ENCODE measurements at regions not wholly inside any gene's neighbourhood (a gene's known extent, or its start where the extent isn't known, plus 50 kb on each side); places are given as distances from the start of the nearest gene placed in this dataset.

DNA sequence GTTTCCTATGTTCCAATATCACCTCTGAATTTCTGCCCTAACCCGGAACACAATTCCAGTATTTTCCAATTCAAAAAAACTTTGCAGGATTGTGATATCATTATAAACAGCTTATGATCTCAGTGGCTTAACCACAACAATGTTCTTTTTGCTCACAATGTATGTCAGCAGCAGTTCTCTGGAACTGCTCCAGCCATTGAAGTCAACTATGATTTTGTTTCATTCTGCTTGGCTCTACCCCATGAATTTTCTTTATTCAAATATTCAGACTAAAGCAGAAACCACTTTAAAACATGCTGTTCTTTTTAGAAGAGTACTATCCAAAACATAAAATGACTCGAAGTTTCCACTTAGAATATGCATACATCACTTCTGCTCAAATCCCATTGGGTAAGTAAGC, 1611.1 kb downstream of the ARAP2 start:
- TF ChIP-seq, protein P1, sequence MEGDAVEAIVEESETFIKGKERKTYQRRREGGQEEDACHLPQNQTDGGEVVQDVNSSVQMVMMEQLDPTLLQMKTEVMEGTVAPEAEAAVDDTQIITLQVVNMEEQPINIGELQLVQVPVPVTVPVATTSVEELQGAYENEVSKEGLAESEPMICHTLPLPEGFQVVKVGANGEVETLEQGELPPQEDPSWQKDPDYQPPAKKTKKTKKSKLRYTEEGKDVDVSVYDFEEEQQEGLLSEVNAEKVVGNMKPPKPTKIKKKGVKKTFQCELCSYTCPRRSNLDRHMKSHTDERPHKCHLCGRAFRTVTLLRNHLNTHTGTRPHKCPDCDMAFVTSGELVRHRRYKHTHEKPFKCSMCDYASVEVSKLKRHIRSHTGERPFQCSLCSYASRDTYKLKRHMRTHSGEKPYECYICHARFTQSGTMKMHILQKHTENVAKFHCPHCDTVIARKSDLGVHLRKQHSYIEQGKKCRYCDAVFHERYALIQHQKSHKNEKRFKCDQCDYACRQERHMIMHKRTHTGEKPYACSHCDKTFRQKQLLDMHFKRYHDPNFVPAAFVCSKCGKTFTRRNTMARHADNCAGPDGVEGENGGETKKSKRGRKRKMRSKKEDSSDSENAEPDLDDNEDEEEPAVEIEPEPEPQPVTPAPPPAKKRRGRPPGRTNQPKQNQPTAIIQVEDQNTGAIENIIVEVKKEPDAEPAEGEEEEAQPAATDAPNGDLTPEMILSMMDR (IDR thresholded peaks at IDR 0.05) = no peak
- TF ChIP-seq ZFX (IDR thresholded peaks at IDR 0.05; ENCODE audit: borderline replicate concordance) = no peak

All from 22Rv1 (cell line).